Gastrocnemius medialis (tissue), 4 donors: ENCODE measurements at regions not wholly inside any gene's neighbourhood (a gene's known extent, or its start where the extent isn't known, plus 50 kb on each side); places are given as distances from the start of the nearest gene placed in this dataset.

Experiments used
- ATAC-seq, 2 donors: fragments of 150-250 bp; one replicate each; pipeline ENCODE4 v1.9.1; 2016
- DNase-seq, 2 donors: peaks; one replicate each; pipeline ENCODE4 v3.0.0-alpha.2; 2019
- H3K27ac ChIP-seq, 4 donors: fragments of 200-600 bp; sonication (generic); 1 replicate in 1 of 4; 2 replicates in 3 of 4; pipeline ENCODE4 v1.5.1; 2016 to 2018; ENCODE audit warnings: mild to moderate bottlenecking in 2 of 4, moderate library complexity in 1 of 4
- H3K27me3 ChIP-seq, 3 donors: fragments of 200-600 bp; sonication (generic) in 2 of 3; 1 replicate in 1 of 3; 2 replicates in 2 of 3; pipeline versions ENCODE4 v1.5.1 to v1.6.0; 2016 to 2019; ENCODE audit warnings: mild to moderate bottlenecking in 1 of 3, moderate library complexity in 1 of 3
- H3K36me3 ChIP-seq, 2 donors: fragments of 200-600 bp; sonication (generic) in 1 of 2; one replicate each; pipeline ENCODE4 v1.5.1; 2017 to 2018
- H3K4me1 ChIP-seq, 2 donors: fragments of 200-600 bp; sonication (generic) in 1 of 2; one replicate each; pipeline ENCODE4 v1.5.1; 2016 to 2017; ENCODE audit warnings: mild to moderate bottlenecking in 2 of 2
- H3K4me3 ChIP-seq, 4 donors: fragments of 200-600 bp; sonication (generic) in 3 of 4; 1 replicate in 1 of 4; 2 replicates in 3 of 4; pipeline ENCODE4 v1.5.1; 2016 to 2019; ENCODE audit warnings: mild to moderate bottlenecking in 2 of 4
- H3K9me3 ChIP-seq, 3 donors: fragments of 200-600 bp; sonication (generic) in 2 of 3; 1 replicate in 1 of 3; 2 replicates in 2 of 3; pipeline ENCODE4 v1.5.1; 2016 to 2019
- POLR2A ChIP-seq, 2 donors: fragments of 450-650 bp; IDR thresholded peaks; one replicate each; pipeline ENCODE4 v1.6.1; 2017; ENCODE audit warnings: antibody characterized with exemption in 2 of 2, mild to moderate bottlenecking in 2 of 2, moderate library complexity in 2 of 2
- in situ Hi-C, 4 donors: fragments of 200-750 bp; cut with MboI; loops; one replicate each; pipeline versions ENCODE4 v1.15.0 to v1.8.0; 2017; ENCODE audit warnings: low sequenced_read_pairs in 4 of 4
- intact Hi-C: fragments of 100-400 bp; cut with DNase I; formaldehyde crosslinking; loops from one replicate; pipeline ENCODE4 v1.15.1; 2023; ENCODE audit warnings: low total_unique reads
- TF ChIP-seq, protein P1 (sequence below), 5 experiments: fragments of 450-650 bp in 3 of 5; fragments of 200-600 bp in 2 of 5; sonication (generic) in 2 of 5; IDR thresholded peaks in 4 of 5; conservative IDR thresholded peaks in 1 of 5; 1 replicate in 4 of 5; 2 replicates in 1 of 5; pipeline ENCODE4 v1.5.1; 2016 to 2019; ENCODE audit warnings: antibody characterized with exemption in 5 of 5, mild to moderate bottlenecking in 3 of 5, moderate library complexity in 3 of 5

DNA sequence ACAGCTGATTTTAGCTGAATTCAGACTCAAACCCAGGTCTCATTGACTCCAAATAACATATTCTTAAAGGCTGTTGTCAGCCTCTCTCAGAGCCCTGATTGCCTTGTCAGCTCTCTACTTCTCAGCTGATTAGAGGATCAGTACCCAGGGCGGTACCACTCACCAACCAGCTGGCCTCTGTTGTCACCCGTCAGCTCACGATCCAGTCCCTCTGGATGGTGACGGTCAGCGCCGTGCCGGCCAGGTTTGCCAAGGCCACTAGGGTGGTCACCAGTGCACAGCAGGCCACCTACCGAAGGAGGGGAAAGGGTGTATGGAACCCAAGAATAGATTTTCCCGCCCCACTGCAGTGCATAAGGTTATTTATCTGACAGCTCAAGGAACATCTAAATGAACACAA, 52.3 kb upstream of the TOMM7 start:
- no peaks in the 10 kb centered on the region for H3K36me3 ChIP-seq
- DNase-seq (no peak), ATAC-seq (no peak)
- TF ChIP-seq, protein P1, sequence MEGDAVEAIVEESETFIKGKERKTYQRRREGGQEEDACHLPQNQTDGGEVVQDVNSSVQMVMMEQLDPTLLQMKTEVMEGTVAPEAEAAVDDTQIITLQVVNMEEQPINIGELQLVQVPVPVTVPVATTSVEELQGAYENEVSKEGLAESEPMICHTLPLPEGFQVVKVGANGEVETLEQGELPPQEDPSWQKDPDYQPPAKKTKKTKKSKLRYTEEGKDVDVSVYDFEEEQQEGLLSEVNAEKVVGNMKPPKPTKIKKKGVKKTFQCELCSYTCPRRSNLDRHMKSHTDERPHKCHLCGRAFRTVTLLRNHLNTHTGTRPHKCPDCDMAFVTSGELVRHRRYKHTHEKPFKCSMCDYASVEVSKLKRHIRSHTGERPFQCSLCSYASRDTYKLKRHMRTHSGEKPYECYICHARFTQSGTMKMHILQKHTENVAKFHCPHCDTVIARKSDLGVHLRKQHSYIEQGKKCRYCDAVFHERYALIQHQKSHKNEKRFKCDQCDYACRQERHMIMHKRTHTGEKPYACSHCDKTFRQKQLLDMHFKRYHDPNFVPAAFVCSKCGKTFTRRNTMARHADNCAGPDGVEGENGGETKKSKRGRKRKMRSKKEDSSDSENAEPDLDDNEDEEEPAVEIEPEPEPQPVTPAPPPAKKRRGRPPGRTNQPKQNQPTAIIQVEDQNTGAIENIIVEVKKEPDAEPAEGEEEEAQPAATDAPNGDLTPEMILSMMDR (IDR thresholded peaks at IDR 0.05 in 4 of 5, conservative IDR thresholded peaks at IDR 0.05 in 1 of 5) = no peak
- no peak for TF ChIP-seq POLR2A (IDR thresholded peaks at IDR 0.05)
- in situ Hi-C loops (no loop called here), intact Hi-C loops (no loop called here)
- H3K27me3 ChIP-seq = no peaks in the 10 kb centered on the region
- H3K4me1 ChIP-seq = peaks cover 0 to 4% of the 10 kb centered on the region in 2 donors
- no peak overlapping the region for H3K4me3 ChIP-seq
- H3K9me3 ChIP-seq = no peaks in the 10 kb centered on the region
- no peak overlapping the region for H3K27ac ChIP-seq
